ENCODE measurements at regions not wholly inside any gene's neighbourhood (a gene's known extent, or its start where the extent isn't known, plus 50 kb on each side); places are given as distances from the start of the nearest gene placed in this dataset.

DNA sequence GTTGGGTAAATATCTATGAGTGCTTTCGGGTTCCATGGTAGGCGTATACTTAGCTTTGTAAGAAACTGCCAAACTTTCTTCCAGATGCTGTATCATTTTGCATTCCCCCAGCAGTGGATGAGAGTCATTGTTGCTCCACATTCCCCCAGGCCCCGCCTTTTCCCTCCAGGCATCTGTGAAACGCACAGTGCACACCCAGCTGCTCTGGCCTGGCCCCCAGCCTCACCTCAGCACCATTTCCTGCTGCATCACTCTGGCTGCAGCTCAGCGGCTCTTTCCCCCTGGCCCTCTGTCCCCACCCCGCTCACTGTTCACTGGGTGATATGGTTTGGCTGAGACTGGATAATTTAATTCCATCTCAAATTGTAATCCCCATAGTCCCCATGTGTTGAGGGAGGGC lies 76.6 kb upstream of the SPTLC1 start:
- H3K4me1 ChIP-seq (replicated peaks in 1 of 4; ENCODE audit: control insufficient read depth in 3 of 4, insufficient read depth in 4 of 4, low read length in 3 of 4): peaks cover 0 to 4% (median 0%) of the 10 kb centered on the region in 4 experiments; a peak in 1 of 7 replicates
- H3K4me3 ChIP-seq (ENCODE audit: extremely low read depth in 1 of 4, insufficient read depth in 2 of 4, low read depth in 3 of 4, low read length in 4 of 4): no peak overlapping the region
- H2BK20ac ChIP-seq (ENCODE audit: low read length): no peak overlapping the region
- DNase-seq (ENCODE audit: low read depth in 1 of 2, low spot score in 2 of 2): no peak
- no peak overlapping the region for H3K18ac ChIP-seq (ENCODE audit: extremely low read depth, low read length)
- no peaks in the 10 kb centered on the region for H3K36me3 ChIP-seq (ENCODE audit: control insufficient read depth in 2 of 4, insufficient read depth in 4 of 4, low read length in 3 of 4)
- no peaks in the 10 kb centered on the region for H3K9me3 ChIP-seq (ENCODE audit: insufficient read depth in 2 of 2, low read depth in 1 of 2, low read length in 1 of 2)
- no peak overlapping the region for H2BK120ac ChIP-seq (replicated peaks; ENCODE audit: low read depth, low read length)
- no peak overlapping the region for H2BK12ac ChIP-seq (ENCODE audit: low read depth, low read length)
- no peak overlapping the region for H3K56ac ChIP-seq (replicated peaks; ENCODE audit: insufficient read length, low read depth, low read length)
- no peak overlapping the region for H2BK15ac ChIP-seq (ENCODE audit: low read length)
- H2AK5ac ChIP-seq (ENCODE audit: low read depth, low read length): no peak overlapping the region
- H3K79me1 ChIP-seq (ENCODE audit: low read depth, low read length): no peaks in the 10 kb centered on the region
- H4K91ac ChIP-seq (replicated peaks; ENCODE audit: insufficient read length, low read length): no peak overlapping the region
- CTCF ChIA-PET (ENCODE audit: partially characterized antibody): interaction anchor here (0.9 to 7.0 kb wide), 6 partner anchors 13 to 65 kb away, joined by 3 to 56 read pairs (median 3); no protein-coding TSS in a partner anchor
- H2AFZ ChIP-seq (ENCODE audit: low read length): no peak overlapping the region
- H3K4me2 ChIP-seq (ENCODE audit: insufficient read depth in 1 of 2, low read depth in 2 of 2, low read length in 2 of 2): no peak overlapping the region
- H3K9ac ChIP-seq (replicated peaks in 1 of 4; ENCODE audit: extremely low read depth in 1 of 4, low read depth in 3 of 4, low read length in 3 of 4): no peak overlapping the region
- no peak overlapping the region for H3K23ac ChIP-seq (ENCODE audit: insufficient read length)
- H3K79me2 ChIP-seq (ENCODE audit: control insufficient read depth in 1 of 2, insufficient read depth in 2 of 2, low read length in 2 of 2): no peaks in the 10 kb centered on the region
- POLR2A ChIA-PET (ENCODE audit: partially characterized antibody): interaction anchor here (1.4 kb wide), 1 partner anchor 50 kb away, joined by 4 read pairs; no protein-coding TSS in a partner anchor
- no peaks in the 10 kb centered on the region for H4K20me1 ChIP-seq (replicated peaks in 1 of 2; ENCODE audit: control insufficient read depth in 1 of 2, insufficient read depth in 2 of 2, low read length in 2 of 2)
- WGBS, 2 experiments (ENCODE audit: extremely low coverage in 1 of 2, insufficient coverage in 1 of 2, insufficient read length in 1 of 2, insufficient replicate concordance in 2 of 2, low coverage in 1 of 2, low lambda C conversion rate in 2 of 2, missing lambda C conversion rate in 1 of 2): 79% methylated on average over 5 of the region's 6 CpGs; no CpG with 5 or more reads in 1 of the 2 experiments
- no peak overlapping the region for H3K14ac ChIP-seq (ENCODE audit: insufficient read length)
- FAIRE-seq: no peak
- H2BK5ac ChIP-seq (ENCODE audit: low read depth, low read length): no peak overlapping the region
- H4K8ac ChIP-seq (ENCODE audit: extremely low read depth, insufficient read depth, low read length): no peak overlapping the region
- H3K27ac ChIP-seq (ENCODE audit: low read depth, low read length): no peak overlapping the region
- no peaks in the 10 kb centered on the region for H3K27me3 ChIP-seq (replicated peaks in 1 of 4; ENCODE audit: control insufficient read depth in 3 of 4, extremely low read depth in 1 of 4, insufficient read depth in 3 of 4, low read length in 3 of 4)
- no peak overlapping the region for H4K5ac ChIP-seq (ENCODE audit: insufficient read length, low read depth, low read length)
- no peaks in the 10 kb centered on the region for H3K23me2 ChIP-seq (ENCODE audit: low read depth, low read length)
- no peak overlapping the region for H3K4ac ChIP-seq (replicated peaks; ENCODE audit: insufficient read length, low read depth, low read length)
- TF ChIP-seq, protein P1, sequence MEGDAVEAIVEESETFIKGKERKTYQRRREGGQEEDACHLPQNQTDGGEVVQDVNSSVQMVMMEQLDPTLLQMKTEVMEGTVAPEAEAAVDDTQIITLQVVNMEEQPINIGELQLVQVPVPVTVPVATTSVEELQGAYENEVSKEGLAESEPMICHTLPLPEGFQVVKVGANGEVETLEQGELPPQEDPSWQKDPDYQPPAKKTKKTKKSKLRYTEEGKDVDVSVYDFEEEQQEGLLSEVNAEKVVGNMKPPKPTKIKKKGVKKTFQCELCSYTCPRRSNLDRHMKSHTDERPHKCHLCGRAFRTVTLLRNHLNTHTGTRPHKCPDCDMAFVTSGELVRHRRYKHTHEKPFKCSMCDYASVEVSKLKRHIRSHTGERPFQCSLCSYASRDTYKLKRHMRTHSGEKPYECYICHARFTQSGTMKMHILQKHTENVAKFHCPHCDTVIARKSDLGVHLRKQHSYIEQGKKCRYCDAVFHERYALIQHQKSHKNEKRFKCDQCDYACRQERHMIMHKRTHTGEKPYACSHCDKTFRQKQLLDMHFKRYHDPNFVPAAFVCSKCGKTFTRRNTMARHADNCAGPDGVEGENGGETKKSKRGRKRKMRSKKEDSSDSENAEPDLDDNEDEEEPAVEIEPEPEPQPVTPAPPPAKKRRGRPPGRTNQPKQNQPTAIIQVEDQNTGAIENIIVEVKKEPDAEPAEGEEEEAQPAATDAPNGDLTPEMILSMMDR (IDR thresholded peaks at IDR 0.05; ENCODE audit: control extremely low read depth in 1 of 3, insufficient read depth in 1 of 3, low read depth in 1 of 3, low read length in 3 of 3): no peak
- no peak for TF ChIP-seq CREB1 (IDR thresholded peaks at IDR 0.05)
- no peak for TF ChIP-seq POLR2A (IDR thresholded peaks at IDR 0.05; ENCODE audit: control extremely low read depth in 1 of 2, low read depth in 2 of 2, low read length in 2 of 2)
- TF ChIP-seq CHD2 (IDR thresholded peaks at IDR 0.05; ENCODE audit: low read length): no peak
- no peak for TF ChIP-seq GTF2F1 (IDR thresholded peaks at IDR 0.05; ENCODE audit: borderline replicate concordance, low read depth, low read length)
- no peak for TF ChIP-seq RNF2 (IDR thresholded peaks at IDR 0.05; ENCODE audit: borderline replicate concordance, low read depth, low read length, missing control alignments, poor library complexity, severe bottlenecking)
- no peak for TF ChIP-seq SIRT6 (IDR thresholded peaks at IDR 0.05; ENCODE audit: low read length)
- TF ChIP-seq EGR1 (IDR thresholded peaks at IDR 0.05; ENCODE audit: borderline replicate concordance, low read depth, low read length): no peak
- TF ChIP-seq BRCA1 (IDR thresholded peaks at IDR 0.05; ENCODE audit: low read depth, low read length): no peak
- no peak for TF ChIP-seq TAF7 (optimal IDR thresholded peaks at IDR 0.05; ENCODE audit: borderline replicate concordance, low read depth, low read length)
- no peak for TF ChIP-seq SP4 (IDR thresholded peaks at IDR 0.05; ENCODE audit: low read length)
- no peak for TF ChIP-seq RBBP5 (IDR thresholded peaks at IDR 0.05; ENCODE audit: borderline replicate concordance, low read depth, low read length)
- TF ChIP-seq NRF1 (IDR thresholded peaks at IDR 0.05; ENCODE audit: low read depth, low read length): no peak

All from H1 (cell line).